ENCODE measurements at regions not wholly inside any gene's neighbourhood (a gene's known extent, or its start where the extent isn't known, plus 50 kb on each side); places are given as distances from the start of the nearest gene placed in this dataset.

- TF ChIP-seq POLR2A (IDR thresholded peaks at IDR 0.05; ENCODE audit: extremely low read depth, insufficient read length) (no peak), MAX (IDR thresholded peaks at IDR 0.05; ENCODE audit: low read depth, low read length) (no peak), CTCF (IDR thresholded peaks at IDR 0.05; ENCODE audit: low read depth, low read length) (no peak), MYC (IDR thresholded peaks at IDR 0.05; ENCODE audit: low read depth, low read length) (no peak)
- no peak overlapping the region for H3K4me3 ChIP-seq (ENCODE audit: low read depth, low read length)
- DNase-seq (ENCODE audit: low read depth) = no peak
Observed at GRCh38 chr5:174180639-174181038, 135.1 kb downstream of the NSG2 start.

- no peak for DNase-seq (ENCODE audit: low read depth)
- H3K4me3 ChIP-seq (ENCODE audit: low read depth, low read length) = no peak overlapping the region
- TF ChIP-seq CTCF (IDR thresholded peaks at IDR 0.05; ENCODE audit: low read depth, low read length) (no peak), MYC (IDR thresholded peaks at IDR 0.05; ENCODE audit: low read depth, low read length) (no peak), MAX (IDR thresholded peaks at IDR 0.05; ENCODE audit: low read depth, low read length) (no peak), POLR2A (IDR thresholded peaks at IDR 0.05; ENCODE audit: extremely low read depth, insufficient read length) (no peak)
Observed at GRCh38 chr5:174182111-174182510, 136.6 kb downstream of the NSG2 start.

GRCh38 chr5:174183701-174184100, 138.2 kb downstream of the NSG2 start:
- no peak overlapping the region for H3K4me3 ChIP-seq (ENCODE audit: low read depth, low read length)
- DNase-seq (ENCODE audit: low read depth) = no peak
- no peak for TF ChIP-seq MAX (IDR thresholded peaks at IDR 0.05; ENCODE audit: low read depth, low read length)
- TF ChIP-seq POLR2A (IDR thresholded peaks at IDR 0.05; ENCODE audit: extremely low read depth, insufficient read length) = no peak
- TF ChIP-seq CTCF (IDR thresholded peaks at IDR 0.05; ENCODE audit: low read depth, low read length) = no peak
- no peak for TF ChIP-seq MYC (IDR thresholded peaks at IDR 0.05; ENCODE audit: low read depth, low read length)

GRCh38 chr5:174185506-174185905, 140.0 kb downstream of the NSG2 start:
- no peak overlapping the region for H3K4me3 ChIP-seq (ENCODE audit: low read depth, low read length)
- no peak for TF ChIP-seq CTCF (IDR thresholded peaks at IDR 0.05; ENCODE audit: low read depth, low read length)
- TF ChIP-seq MYC (IDR thresholded peaks at IDR 0.05; ENCODE audit: low read depth, low read length) = no peak
- no peak for TF ChIP-seq POLR2A (IDR thresholded peaks at IDR 0.05; ENCODE audit: extremely low read depth, insufficient read length)
- TF ChIP-seq MAX (IDR thresholded peaks at IDR 0.05; ENCODE audit: low read depth, low read length) = no peak
- DNase-seq (ENCODE audit: low read depth) = no peak

GRCh38 chr5:174186096-174186695, 140.7 kb downstream of the NSG2 start:
- H3K4me3 ChIP-seq (ENCODE audit: low read depth, low read length) = no peak overlapping the region
- no peak for DNase-seq (ENCODE audit: low read depth)
- TF ChIP-seq MYC (IDR thresholded peaks at IDR 0.05; ENCODE audit: low read depth, low read length) = no peak
- TF ChIP-seq POLR2A (IDR thresholded peaks at IDR 0.05; ENCODE audit: extremely low read depth, insufficient read length) = no peak
- no peak for TF ChIP-seq CTCF (IDR thresholded peaks at IDR 0.05; ENCODE audit: low read depth, low read length)
- TF ChIP-seq MAX (IDR thresholded peaks at IDR 0.05; ENCODE audit: low read depth, low read length) = no peak
